GM04504 (cell line): ENCODE measurements at regions not wholly inside any gene's neighbourhood (a gene's known extent, or its start where the extent isn't known, plus 50 kb on each side); places are given as distances from the start of the nearest gene placed in this dataset.

Experiments used
- DNase-seq: peaks from one replicate; pipeline ENCODE4 v3.0.0-alpha.2; 2012; ENCODE audit warnings: low read depth

DNA sequence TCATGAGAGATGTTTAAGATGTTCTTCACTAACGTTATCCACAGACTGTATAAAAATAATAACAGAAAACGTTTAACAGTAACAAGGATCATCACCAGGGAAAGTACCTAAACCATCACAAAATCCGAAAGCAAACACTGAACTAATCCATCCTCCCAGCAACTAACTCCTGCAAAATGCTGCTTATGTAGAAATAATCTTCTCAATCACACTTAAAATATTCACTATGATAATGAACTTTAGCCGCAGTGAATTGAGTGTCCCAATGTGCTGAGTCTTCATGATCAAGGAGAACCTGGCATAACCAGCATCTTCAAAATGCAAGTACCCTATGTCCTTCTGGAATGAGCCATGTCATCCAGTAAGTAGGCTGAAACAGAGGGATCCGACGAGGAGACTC is 166.1 kb downstream of the LTN1 start:
- DNase-seq, result no peak

DNA sequence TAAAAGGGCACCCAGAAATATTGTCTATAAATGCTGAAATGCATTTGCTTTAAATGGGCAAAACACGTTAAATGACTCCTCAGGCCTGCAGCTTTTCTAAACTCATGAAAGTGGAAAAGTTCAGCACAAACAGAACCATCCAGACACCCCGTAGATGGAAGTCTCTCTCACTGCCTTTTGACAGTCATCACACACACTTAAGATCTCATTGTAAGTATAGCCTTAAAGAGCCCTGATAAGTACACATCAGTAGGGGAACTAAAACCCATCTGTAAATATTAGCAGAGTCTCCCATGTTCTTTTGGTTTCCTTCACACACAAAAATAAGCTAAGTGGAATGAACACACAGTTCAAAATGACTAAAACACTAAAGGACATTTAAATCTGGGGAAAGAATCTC is 166.7 kb downstream of the LTN1 start:
- no peak for DNase-seq

DNA sequence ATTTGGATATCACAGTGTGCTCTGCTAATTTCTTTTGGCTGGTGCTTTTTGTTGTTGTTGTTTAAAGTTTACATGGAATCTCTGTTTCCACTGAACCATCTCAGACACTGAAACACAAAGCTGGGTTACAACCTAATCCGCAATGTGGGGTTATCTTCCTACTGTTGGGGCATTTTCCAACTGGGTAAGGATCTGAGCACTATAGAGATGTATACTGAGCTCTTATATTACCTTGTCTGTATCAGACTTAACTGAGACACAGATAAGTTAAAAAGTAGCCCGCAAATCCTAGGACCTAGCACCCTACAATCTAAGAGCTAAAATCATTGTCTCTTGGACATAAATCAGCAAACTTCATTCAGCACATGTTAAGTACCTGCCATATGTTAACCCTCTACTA is 169.2 kb downstream of the LTN1 start:
- DNase-seq, result no peak

DNA sequence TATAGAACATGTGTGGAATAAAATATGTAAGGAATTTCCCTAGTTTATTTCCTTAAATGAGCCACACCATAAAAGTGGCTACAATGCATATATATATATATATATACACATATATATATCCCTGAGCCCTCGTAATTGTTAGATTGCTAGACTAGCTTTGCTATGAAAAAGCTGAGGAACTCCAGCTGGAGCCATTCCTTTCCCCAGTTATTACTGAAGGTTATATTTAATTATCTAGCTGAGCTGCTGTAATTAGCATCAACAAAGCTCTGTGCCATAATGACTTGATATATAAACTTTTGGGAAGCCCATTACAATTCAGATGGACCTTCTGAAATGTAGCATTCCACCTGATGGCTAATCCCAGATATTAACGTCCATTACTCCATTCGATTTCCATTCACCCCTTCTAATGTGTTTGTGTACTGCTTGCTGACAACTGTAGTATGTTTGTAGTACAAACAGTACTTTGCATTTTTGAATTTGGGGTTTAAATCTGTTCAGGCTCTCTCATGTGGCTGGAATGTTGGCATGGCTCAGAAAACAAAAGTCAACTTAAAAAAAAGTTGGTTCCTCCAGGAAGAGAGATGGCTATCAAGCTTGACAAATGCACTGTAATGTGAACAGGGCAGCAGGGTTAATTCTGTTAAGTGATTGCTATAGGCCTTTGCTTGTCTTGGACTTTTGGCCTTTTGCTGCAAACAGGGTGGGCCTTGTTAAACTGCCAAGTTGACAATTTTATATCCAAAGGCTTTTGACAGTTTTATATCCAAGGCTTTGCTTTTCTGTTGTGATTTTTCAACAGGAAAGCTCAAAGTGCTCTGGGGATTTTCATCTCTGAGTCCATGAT is 170.0 kb downstream of the LTN1 start:
- DNase-seq, result peak; percentile 67

DNA sequence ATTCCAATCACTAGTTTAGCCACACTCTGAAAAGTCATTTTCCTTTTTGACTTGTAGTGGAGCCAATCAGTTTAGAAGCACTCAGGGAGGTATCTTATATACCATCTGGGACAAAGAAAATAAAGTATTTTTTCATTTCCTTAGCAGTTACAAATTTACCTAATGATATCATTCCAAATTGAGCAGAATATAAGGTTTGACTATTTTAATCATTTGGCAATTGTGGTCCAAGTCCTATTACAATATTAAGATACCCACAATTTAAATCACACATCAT is 170.6 kb downstream of the LTN1 start:
- DNase-seq, result no peak

DNA sequence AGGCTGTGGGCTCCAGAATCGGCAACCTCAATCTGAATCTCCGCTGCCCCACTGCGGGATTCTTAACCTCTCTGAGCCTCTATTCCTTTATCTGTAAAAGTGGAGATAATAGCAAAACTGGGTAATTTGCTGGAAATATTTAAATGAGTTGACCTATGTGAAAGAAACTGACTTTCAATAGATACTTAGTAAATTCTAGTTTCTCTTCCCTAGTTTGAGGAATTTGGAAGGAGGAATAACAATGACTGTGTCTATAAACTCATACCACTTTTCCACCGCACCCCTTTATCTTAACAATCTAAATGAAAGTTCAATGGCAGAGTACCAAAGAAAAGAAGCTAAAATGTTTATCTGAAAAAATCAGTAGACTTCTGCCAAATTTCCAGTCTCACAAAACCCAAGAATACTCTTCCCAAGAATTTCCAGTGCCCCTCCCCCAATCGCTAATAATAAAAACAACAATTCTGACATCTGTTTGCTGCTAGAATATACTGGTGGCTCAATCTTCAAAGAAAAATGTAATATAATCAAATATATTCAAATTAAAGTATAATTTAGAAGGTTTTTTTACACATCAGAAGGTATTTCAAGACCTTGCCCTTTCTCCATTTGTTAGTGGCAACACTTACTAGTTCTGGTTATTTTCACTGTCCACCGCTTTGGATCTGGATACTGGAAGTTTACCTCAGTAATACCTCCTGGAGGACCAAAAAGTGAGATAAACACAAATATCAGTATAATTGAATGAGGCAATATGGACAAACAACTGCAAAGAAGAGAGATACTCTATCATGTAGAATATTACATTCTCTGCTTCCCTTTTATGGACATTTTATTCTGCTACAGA is 171.2 kb downstream of the LTN1 start:
- DNase-seq, result no peak

DNA sequence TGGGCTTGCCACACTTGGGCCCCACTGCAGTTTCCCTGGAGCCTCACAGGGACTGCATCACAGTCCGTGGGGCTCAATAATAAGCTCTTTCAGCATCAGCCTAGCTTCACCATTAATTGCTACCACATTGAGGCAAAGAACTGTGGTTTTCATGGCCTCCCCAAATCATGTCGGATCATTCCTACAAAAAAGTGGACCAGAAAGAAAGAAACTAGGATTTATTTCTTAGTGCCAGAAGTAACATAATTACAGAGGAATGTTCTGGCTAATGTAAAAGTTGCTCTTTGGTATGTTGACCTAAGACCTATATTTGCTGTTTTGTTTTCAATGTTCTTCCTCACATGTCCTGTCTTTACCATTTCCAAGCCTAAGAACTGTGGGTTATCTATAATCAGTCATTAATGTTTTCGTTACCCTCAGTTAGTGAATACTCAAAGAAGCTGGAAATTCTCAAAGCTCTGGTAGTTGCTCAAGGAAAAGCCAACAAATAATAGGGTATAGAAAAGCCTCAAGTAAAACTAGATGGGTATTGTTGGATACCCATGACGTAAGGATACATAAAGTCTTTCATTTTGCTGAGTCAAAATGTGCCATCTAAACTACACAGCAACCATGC is 173.9 kb downstream of the LTN1 start:
- peak; percentile 51 for DNase-seq

DNA sequence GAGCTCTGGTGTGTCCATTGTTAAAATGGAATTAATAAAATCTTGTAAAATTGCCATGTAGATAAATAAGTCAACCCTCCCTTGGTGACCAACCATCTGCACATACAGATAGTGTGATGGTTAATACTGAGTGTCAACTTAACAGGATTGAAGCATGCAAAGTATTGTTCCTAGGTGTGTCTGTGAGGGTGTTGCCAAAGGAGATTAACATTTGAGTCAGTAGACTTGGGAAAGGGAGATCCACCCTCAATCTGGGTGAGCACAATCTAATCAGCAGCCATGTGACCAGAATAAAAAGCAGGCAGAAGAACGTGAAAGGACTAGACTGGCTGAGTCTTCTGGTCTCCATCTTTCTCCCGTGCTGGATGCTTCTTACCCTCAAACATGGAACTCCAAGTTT is 174.8 kb downstream of the LTN1 start:
- no peak for DNase-seq

DNA sequence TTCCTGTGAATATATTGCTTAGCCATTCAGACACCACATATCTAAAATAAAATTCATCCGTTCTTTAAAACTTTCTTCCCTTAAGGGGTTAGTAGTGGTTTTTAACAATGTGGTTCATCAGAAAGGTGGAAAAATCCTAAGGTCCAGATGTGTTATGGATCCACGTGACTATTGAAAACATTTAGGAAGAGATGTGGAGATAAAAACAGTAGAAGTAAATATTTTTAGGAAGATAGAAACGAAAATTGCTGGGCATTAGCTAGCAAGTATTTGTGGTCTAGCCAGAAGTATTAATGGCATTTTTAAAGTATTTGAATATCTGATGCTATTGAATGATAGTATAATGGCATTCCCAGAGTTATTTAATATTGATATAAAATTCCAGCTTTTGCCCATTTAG is 180.8 kb downstream of the LTN1 start:
- DNase-seq, result no peak

DNA sequence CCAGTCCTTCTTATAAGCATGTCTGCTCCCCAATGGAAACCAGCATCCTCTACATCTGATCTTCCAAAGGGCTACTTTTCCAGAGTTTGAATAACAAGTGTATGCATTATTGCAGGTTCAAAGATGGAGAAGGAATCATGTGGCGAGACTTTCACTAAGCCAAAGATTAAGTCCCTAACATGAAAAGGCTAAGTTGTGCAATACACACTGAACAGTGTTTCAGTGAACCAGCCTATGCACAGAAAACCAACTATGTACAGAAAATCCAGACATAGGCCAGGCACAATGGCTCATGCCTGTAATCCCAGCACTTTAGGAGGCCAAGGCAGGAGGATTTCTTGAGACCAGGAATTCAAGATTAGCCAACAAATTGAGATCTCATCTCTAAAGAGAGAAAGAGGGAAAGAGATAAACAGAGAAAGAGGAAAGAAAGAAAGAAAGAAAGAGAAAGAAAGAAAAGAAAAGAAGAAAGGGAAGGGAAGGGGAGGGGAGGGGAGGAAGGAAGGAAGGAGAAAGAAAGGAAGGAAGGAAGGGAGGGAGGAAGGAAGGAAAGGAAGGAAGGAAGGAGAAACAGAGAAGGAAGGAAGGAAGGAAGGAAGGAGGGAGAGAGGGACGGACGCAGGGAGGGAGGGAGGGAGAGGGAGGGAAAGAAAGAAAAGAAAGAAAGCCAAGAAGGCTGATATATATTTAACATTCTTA is 181.7 kb downstream of the LTN1 start:
- DNase-seq, result no peak

DNA sequence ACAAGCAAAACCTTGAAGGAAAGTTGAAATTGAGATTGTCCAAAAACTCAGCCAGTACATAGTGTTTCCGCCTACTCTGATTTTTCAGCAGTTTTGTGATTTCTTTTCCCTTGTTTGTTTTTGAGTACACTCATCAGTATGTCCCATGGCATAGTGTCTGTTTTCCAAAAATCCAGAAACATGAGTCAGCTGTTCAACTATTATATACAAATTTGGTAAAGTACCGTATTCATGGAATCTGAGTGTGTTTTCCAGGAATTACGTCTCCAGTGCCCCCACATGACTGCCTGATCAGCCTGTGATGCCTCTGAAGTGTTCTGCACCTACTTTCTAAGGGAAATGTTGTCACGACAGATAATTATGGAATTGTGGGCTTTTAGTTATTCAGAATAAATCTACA is 186.8 kb downstream of the LTN1 start:
- DNase-seq, result no peak

DNA sequence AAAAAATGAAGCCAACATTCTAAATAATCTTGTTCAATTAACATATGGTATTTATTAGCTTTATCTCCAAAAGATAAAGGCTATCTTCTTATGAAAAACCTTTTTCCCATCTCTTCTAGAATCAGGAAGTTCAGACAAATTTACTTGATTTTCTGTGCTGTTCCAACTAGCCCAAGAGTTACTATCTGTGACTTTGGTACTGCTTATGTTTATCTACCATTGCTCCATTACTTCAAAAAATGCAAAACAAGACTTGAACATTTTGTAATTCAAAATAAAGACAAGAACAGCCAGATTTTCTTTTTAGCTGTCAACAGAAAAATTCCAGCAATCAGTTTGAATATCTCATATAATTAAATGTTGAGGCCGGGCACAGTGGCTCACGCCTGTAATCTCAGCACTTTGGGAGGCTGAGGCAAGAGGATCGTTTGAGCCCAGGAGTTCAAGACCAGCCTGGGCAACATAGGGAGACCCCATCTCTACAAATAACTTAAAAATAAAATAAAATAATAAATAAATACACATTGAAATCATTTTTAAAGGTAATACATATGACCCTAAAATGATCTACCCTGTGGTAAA is 188.5 kb downstream of the LTN1 start:
- no peak for DNase-seq

DNA sequence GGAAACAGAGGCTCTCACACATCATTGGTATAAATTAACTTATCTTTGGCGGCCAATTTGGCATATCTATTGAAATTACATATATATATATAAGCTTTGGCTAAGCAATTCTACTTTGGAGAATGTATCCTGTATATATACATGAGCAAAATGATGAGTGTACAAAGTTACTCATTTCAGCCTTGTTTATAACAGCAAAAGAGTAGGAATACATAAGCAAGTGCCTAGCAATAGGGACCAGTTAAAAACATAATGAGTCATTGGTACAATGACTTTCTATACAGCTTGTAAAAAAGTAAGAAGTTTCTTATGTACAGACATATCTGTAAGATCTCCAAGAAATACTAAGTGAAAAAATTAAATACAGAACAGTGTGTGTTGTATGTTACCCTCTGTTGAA is 190.8 kb downstream of the LTN1 start:
- no peak for DNase-seq

DNA sequence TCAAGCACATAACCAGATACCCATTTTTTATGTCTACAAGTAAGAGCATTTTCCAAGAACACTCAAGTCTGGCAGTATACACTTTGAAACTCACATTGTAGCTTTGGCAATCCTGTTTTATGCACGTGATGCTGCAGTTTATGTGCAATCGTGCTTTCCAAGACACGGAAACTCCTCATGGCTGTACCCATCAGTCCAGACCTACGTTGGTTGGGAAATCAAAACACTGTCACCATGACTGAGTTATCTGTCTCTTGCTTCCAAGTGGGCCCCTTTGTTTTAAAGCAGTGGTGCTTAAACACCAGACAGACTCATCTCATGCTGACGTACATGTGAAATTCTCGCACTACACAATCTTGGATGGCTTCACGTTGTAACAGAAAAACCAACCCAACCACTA is 192.8 kb downstream of the LTN1 start:
- no peak for DNase-seq

DNA sequence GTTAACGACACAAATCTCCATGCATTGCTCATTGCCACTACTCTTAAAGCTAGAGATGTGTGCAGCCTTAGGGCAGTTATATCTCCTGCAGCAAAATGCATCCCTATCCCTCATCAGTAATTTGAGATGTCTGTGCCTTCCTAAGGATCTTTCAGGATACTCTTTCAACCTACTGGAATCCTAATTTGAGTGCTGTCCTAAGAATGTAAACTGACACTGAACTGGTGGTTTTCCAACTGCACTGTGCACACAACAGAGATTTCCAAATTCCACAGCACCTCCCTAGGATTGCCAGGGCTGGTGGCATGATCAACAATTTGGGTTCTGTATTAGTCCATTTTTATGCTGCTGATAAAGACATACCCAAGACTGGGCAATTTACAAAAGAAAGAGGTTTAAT is 193.9 kb downstream of the LTN1 start:
- no peak for DNase-seq

DNA sequence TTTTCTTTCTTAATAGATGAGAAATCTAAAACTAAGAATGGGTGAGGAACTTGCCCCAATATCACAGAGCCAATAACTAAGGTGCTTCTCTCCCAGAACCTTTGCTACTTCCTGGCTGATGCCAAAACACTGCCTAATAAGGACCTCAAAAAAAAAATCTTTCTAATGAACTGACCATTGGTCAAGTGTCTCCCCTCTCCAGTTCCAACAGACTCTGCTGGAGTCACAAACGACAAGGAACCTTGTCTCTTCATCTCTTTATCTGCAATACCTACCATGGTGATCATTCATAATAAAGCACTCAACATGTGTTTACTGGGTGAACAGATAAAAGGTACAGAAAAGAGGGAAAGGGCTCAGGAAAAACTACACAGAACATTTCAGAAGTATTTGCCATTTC is 197.4 kb downstream of the LTN1 start:
- no peak for DNase-seq

DNA sequence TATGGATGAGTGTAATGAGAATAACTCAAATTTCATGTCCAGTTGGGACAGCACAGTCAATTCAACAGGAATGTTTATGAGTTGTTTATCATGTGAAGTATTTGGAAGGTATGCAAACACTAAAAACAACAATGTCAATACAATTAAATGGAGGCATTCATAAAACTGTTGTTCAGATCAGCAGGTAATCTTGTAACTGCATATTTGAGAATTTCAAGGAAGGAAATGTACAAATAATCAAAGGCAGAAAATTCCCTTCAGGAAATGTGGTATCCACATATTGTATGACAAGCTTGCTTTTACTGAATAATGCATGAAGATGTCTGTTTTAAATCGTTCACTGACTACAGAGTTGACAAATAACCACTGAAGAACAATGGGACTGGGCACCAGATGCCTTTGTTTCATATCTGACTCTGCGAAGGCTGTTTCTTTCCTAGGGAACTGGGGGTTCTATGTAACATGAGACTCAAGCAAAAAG is 198.3 kb downstream of the LTN1 start:
- DNase-seq, result no peak

DNA sequence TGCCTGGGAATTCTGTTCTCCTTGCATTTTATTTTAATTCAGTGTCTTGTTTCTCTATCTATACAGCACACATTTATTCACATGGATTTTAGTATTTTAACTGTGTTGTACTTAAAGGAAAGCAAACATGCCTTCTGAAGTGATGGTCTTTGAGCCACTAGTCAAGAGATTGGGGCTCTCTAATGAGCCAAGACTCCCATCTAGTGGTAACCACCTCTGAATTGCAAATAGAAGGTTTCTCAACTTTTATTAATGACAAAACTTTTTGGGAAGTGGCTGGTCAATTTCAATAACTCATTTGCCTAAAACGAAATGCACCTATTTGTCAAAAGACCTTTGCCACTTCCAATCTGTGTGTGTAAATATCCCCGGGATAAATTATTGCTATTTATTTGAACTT is 199.6 kb downstream of the LTN1 start:
- DNase-seq, result no peak

DNA sequence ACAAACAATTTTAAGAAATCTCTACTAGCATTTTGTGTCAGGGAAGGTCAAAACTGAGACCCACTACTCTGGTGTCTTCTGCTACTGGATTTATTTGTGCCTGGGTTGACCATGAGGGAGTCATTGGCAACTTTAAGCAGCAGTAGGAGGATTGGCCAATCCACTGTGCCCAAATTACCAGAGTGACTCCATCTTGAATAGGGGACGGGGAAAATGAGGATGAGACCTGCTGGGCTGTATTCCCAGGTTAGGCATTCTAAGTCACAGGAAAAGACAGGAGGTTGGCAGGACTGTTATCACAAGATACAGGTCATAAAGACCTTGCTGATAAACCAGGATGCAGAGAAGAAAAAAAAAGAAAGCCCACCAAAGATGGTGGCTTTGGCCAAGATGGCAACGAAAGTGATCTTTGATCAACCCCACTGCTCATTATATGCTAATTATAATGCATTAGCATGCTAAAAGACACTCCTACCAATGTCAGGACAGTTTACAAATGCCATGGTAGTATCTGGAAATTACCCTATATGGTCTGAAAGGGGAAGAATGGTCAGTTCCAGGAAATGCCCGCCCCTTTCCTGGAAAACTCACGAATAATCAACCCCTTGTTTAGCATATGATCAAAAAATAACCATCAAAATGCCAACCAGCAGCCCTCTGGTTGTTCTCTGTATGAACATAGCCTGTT is 200.9 kb downstream of the LTN1 start:
- DNase-seq, result no peak

DNA sequence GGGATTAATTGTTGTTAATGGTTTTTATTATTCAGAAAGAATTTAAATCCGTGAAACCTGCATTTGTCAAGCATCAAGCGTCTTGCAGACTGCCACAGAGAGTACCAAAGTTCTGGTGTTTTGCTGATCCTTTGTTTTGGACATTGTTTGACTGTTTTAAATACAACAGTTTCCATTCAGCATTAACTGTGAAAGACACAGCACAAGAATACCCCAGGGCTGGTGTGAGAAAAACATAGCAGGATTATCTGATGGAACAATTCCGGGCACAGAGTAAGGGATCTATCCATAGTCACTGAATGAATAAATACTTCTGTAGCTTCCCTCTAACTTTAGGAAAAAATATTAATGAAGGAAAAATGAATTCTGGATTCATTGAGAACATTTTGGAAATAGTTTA is 202.3 kb downstream of the LTN1 start:
- no peak for DNase-seq

DNA sequence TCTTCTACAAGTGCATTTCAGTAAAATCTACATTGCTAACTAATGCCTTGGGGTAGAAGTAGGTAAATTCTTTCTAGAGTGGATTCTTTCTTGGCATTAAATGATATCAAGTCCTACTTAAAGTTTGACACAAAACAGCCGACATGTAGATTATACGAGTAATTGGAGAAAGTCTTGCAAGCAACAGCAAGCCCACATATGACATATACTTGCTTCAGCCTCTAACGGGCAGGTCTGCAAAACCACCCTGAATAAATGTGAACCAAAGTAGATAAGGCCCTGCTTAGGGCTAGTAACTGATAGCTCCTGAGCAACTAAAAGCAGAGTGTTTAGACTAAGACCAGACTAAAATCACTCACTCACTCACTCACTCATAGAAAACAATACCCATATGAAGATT is 203.2 kb downstream of the LTN1 start:
- no peak for DNase-seq

DNA sequence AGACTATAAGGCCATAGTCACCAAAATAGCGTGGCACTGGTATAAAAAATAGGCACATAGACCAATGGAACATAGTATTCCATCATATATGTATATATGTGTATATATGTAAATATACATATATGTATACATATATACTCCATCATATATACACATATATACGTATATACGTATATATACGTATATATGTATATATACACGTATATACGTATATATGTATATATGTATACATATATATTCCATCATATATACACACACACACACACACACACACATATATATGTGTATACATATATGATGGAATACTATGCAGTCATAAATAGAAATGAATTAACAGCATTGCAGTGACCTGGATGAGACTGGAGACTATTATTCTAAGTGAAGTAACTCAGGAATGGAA is 204.6 kb downstream of the LTN1 start:
- DNase-seq, result no peak
